PC-3 (cell line): ENCODE measurements at regions not wholly inside any gene's neighbourhood (a gene's known extent, or its start where the extent isn't known, plus 50 kb on each side); places are given as distances from the start of the nearest gene placed in this dataset.

Experiments
- ATAC-seq: fragments of 200-7000 bp; cut with Tn5 transposase; 2 replicates; pipeline ENCODE4 v1.9.1; 2020; ENCODE audit warnings: mild to moderate bottlenecking, moderate library complexity
- BruUV-seq: library from RNA; stranded (reverse); fragments of 400-500 nt; replicated peaks from 2 replicates; lab custom pipeline; 2021; lab: Mats Ljungman, UMichigan
- CTCF ChIA-PET: fragments of 300-600 bp; sonication (Branson Sonifier 250); formaldehyde crosslinking; loops from one replicate; lab custom pipeline; 2022; ENCODE audit warnings: antibody characterized with exemption; lab: Charles Lee
- POLR2A ChIA-PET: fragments of 300-600 bp; sonication (Branson Sonifier 250); formaldehyde crosslinking; loops from one replicate; lab custom pipeline; 2022; ENCODE audit warnings: antibody characterized with exemption; ENCODE audit not compliant: unreplicated experiment; lab: Charles Lee
- DNase-seq: peaks from one replicate; pipeline ENCODE4 v3.0.0-alpha.2; 2015
- H2AFZ ChIP-seq: fragments of 300-600 bp; sonication (generic); 2 replicates; pipeline ENCODE4 v1.6.0; 2016; ENCODE audit warnings: antibody characterized with exemption, low read length
- H3F3A ChIP-seq: fragments of 300-600 bp; sonication (generic); one replicate; pipeline ENCODE4 v1.6.0; 2017; ENCODE audit warnings: antibody characterized with exemption, low read length, control low read depth, mild to moderate bottlenecking; ENCODE audit not compliant: unreplicated experiment
- H3K27ac ChIP-seq: fragments of 300-600 bp; sonication (generic); 2 replicates; pipeline ENCODE4 v1.5.1; 2016; ENCODE audit warnings: mild to moderate bottlenecking, low read length
- H3K27me3 ChIP-seq: fragments of 300-600 bp; sonication (generic); 2 replicates; pipeline ENCODE4 v1.6.1; 2016; ENCODE audit warnings: low read length, mixed read lengths
- H3K36me3 ChIP-seq: fragments of 300-600 bp; sonication (generic); 2 replicates; pipeline ENCODE4 v1.6.1; 2016; ENCODE audit warnings: low read depth, mixed run types, low read length, mixed read lengths
- H3K4me1 ChIP-seq: fragments of 300-600 bp; sonication (generic); 2 replicates; pipeline ENCODE4 v1.5.1; 2016; ENCODE audit warnings: low read length; ENCODE audit not compliant: insufficient read depth
- H3K4me2 ChIP-seq: fragments of 300-600 bp; sonication (generic); 2 replicates; pipeline ENCODE4 v1.6.0; 2016; ENCODE audit warnings: low read length
- H3K4me3 ChIP-seq: fragments of 300-600 bp; sonication (generic); 2 replicates; pipeline ENCODE4 v1.5.1; 2016; ENCODE audit warnings: mild to moderate bottlenecking, low read length, mixed read lengths
- H3K79me2 ChIP-seq: fragments of 300-600 bp; sonication (generic); 2 replicates; pipeline ENCODE4 v1.6.1; 2017; ENCODE audit warnings: low read length, mixed read lengths
- H3K9ac ChIP-seq: fragments of 300-600 bp; sonication (generic); 2 replicates; pipeline ENCODE4 v1.6.0; 2016; ENCODE audit warnings: mild to moderate bottlenecking, low read length
- H3K9me2 ChIP-seq: fragments of 300-600 bp; sonication (generic); replicated peaks from 2 replicates; pipeline ENCODE4 v1.6.1; 2016; ENCODE audit warnings: mixed run types, low read length, mixed read lengths
- H3K9me3 ChIP-seq: fragments of 300-600 bp; sonication (generic); 2 replicates; pipeline ENCODE4 v1.6.1; 2016; ENCODE audit warnings: low read length, mixed read lengths
- H4K20me1 ChIP-seq: fragments of 300-600 bp; sonication (generic); 2 replicates; pipeline ENCODE4 v1.6.1; 2016; ENCODE audit warnings: low read length, mixed read lengths
- CTCF ChIP-seq: fragments of 300-600 bp; sonication (generic); conservative IDR thresholded peaks from 2 replicates; pipeline ENCODE4 v1.5.1; 2017; ENCODE audit warnings: antibody characterized with exemption, low read depth, mild to moderate bottlenecking, low read length
- EZH2 ChIP-seq: fragments of 300-600 bp; sonication (generic); IDR thresholded peaks from one replicate; pipeline ENCODE4 v1.6.1; 2017; ENCODE audit warnings: antibody characterized with exemption, mild to moderate bottlenecking, low read length; ENCODE audit not compliant: unreplicated experiment
- EZH2phosphoT487 ChIP-seq: fragments of 300-600 bp; sonication (generic); IDR thresholded peaks from 2 replicates; pipeline ENCODE4 v1.6.1; 2018; ENCODE audit warnings: mild to moderate bottlenecking, antibody characterized with exemption, low read length, borderline replicate concordance
- intact Hi-C: fragments of 100-400 bp; cut with micrococcal nuclease; formaldehyde crosslinking; loops from 2 replicates; pipeline ENCODE4 v1.9.0; 2023

DNA sequence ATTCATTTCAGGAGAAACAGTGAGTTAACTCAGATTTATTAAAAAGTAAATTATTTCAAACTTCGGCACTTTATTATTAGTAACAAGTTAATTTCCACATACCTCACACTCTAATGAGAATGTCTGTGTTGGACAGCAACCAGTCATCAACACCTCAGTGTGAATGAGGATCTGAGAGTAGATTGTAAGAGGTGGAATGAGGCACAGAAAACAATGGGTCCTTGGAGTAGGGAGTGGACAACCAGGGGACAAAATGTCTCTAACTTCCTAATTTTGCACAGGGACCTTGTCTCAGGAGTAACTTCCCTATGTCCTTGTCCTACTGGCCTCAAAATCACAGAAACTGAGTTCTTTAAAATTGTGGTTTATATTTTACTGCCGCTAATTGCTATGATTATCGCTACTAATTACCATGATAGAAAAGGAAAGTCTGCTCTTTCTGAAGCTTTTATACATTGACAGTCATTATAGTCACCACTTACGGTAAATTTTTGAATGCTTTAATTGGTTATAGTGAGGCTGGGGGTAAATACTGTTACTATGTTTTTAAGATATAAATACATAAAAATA lies 82.2 kb upstream of the LRPPRC start:
- H3K4me3 ChIP-seq = no peak overlapping the region
- TF ChIP-seq EZH2 = no peak
- no peak for TF ChIP-seq EZH2phosphoT487
- no peak for TF ChIP-seq CTCF
- BruUV-seq = no TSS peak
- H3K27me3 ChIP-seq = no peaks in the 10 kb centered on the region
- H3K9me2 ChIP-seq = no peaks in the 10 kb centered on the region
- POLR2A ChIA-PET = no interaction called here
- no peaks in the 10 kb centered on the region for H3K9me3 ChIP-seq
- H3K9ac ChIP-seq = no peak overlapping the region
- intact Hi-C loops = no loop called here
- H4K20me1 ChIP-seq = no peaks in the 10 kb centered on the region
- CTCF ChIA-PET = no interaction called here
- no peaks in the 10 kb centered on the region for H3K79me2 ChIP-seq
- H3K4me2 ChIP-seq = no peak overlapping the region
- ATAC-seq (no peak), DNase-seq (no peak)
- no peaks in the 10 kb centered on the region for H3K4me1 ChIP-seq
- no peaks in the 10 kb centered on the region for H3F3A ChIP-seq
- no peak overlapping the region for H2AFZ ChIP-seq
- no peaks in the 10 kb centered on the region for H3K36me3 ChIP-seq
- no peak overlapping the region for H3K27ac ChIP-seq

DNA sequence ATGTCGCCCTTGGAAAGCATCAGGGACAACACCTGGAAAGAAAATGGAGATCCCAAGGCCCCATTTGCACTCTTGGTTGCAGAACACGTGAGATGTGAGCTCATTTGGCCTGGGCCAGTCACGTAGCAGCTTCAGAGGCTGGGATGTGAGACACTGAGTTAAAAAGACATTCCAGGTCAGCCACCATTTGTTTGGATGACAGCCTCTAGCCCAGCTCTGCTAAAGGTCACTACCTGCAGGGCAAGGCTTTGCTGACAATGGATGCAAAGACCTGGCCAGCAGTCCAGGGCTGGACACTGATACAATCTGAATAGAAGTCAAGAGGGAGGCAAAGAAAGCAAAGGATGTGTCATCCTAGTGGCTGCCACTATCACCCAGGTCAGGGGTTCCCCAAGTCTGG lies 83.9 kb upstream of the LRPPRC start:
- no peak overlapping the region for H3K4me2 ChIP-seq
- ATAC-seq = no peak
- H4K20me1 ChIP-seq = no peaks in the 10 kb centered on the region
- H3K36me3 ChIP-seq = no peaks in the 10 kb centered on the region
- ChIA-PET POLR2A (interaction anchor here (0.6 kb wide), 1 partner anchor 1262 kb away, joined by 5 read pairs; no protein-coding TSS in a partner anchor), CTCF (interaction anchor here (0.7 kb wide), 1 partner anchor 349 kb away, joined by 7 read pairs; no protein-coding TSS in a partner anchor)
- no peaks in the 10 kb centered on the region for H3K27me3 ChIP-seq
- intact Hi-C loops = no loop called here
- no peaks in the 10 kb centered on the region for H3K79me2 ChIP-seq
- no peaks in the 10 kb centered on the region for H3K9me3 ChIP-seq
- H3K9me2 ChIP-seq = no peaks in the 10 kb centered on the region
- no peak overlapping the region for H3K4me3 ChIP-seq
- H3F3A ChIP-seq = no peaks in the 10 kb centered on the region
- H3K9ac ChIP-seq = no peak overlapping the region
- no peaks in the 10 kb centered on the region for H3K4me1 ChIP-seq
- BruUV-seq = no TSS peak
- TF ChIP-seq EZH2 (no peak), CTCF (no peak), EZH2phosphoT487 (no peak)
- no peak overlapping the region for H3K27ac ChIP-seq
- H2AFZ ChIP-seq = no peak overlapping the region
- no peak for DNase-seq

DNA sequence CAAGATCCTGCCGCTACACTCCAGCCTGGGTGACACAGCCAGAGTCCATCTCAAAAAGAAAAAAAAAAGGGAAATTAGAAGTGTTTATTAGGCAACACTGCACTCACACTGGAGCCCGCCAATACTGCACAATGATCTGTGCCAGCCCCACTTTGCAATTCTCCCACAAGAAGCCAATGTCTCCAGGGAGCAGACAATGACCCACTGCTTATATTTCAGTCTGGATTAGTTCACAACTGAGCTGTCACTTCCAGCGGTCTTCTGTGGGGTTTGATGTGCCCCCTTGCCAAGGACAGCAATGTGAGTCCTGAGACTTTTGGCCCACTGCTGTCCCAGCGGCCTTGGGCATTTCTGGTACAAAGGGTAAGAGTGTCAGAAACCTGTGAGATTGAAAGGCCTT lies 85.6 kb upstream of the PPM1B start:
- Histone ChIP-seq H3K9me3 (no peaks in the 10 kb centered on the region), H3K9ac (no peak overlapping the region), H3F3A (no peaks in the 10 kb centered on the region), H3K27ac (no peak overlapping the region), H3K4me1 (peaks cover 6% of the 10 kb centered on the region), H3K4me3 (no peak overlapping the region), H4K20me1 (no peaks in the 10 kb centered on the region), H2AFZ (no peak overlapping the region), H3K27me3 (no peaks in the 10 kb centered on the region), H3K36me3 (no peaks in the 10 kb centered on the region), H3K4me2 (no peak overlapping the region), H3K9me2 (no peaks in the 10 kb centered on the region), H3K79me2 (no peaks in the 10 kb centered on the region)
- ATAC-seq = no peak
- no TSS peak for BruUV-seq
- intact Hi-C loops = no loop called here
- ChIA-PET POLR2A (no interaction called here), CTCF (no interaction called here)
- no peak for DNase-seq
- no peak for TF ChIP-seq EZH2phosphoT487
- TF ChIP-seq EZH2 = no peak
- no peak for TF ChIP-seq CTCF
